NB4 (cell line): ENCODE measurements at regions not wholly inside any gene's neighbourhood (a gene's known extent, or its start where the extent isn't known, plus 50 kb on each side); places are given as distances from the start of the nearest gene placed in this dataset.

Experiments
- CTCF ChIP-seq: IDR thresholded peaks from one replicate; pipeline ENCODE4 v1.5.1; 2012; ENCODE audit warnings: low read depth, low read length
- MYC ChIP-seq: IDR thresholded peaks from 2 replicates; pipeline ENCODE4 v1.6.1; 2011; ENCODE audit warnings: low read depth, low read length

- TF ChIP-seq CTCF (no peak), MYC (no peak)
Observed at GRCh38 chrX:125203365-125203736, 116.3 kb upstream of the TEX13C start.
